NCI-H345 treated with DMSO at 0.1 percent for 48 hours (cell line): ENCODE measurements at regions not wholly inside any gene's neighbourhood (a gene's known extent, or its start where the extent isn't known, plus 50 kb on each side); places are given as distances from the start of the nearest gene placed in this dataset.
"Not testable (repeated sequence)": the region's sequence is repeated elsewhere in the genome, so short reads cannot be mapped to it uniquely, and the experiment has no call there.

Source experiments
- DNase-seq: peaks from one replicate; lab custom pipeline; 2025; ENCODE audit not compliant: unreplicated experiment; lab: John Stamatoyannopoulos, UW

- DNase-seq = no peak
Observed at GRCh38 chr5:138702166-138703077, 50.8 kb upstream of the CTNNA1 start.

DNA sequence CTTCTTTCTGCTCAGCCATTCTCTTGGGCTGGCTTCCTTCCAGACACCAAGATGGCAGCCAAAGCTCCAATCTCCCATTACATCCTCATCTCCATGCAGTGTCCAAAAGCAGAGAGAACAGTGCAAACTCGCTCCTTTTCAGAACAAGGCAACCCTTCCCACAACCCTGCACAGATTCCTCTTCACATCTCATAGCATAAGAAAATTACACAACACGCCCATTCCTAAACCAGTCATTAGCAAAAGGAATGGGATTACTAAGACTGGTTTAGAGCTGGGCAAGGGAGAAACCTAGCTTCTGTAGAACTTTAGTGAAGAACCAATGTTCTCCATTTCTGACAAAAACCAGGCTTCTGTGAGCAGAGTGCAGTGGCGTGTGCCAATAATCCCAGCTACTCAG, 51.5 kb upstream of the CTNNA1 start:
- no peak for DNase-seq

DNA sequence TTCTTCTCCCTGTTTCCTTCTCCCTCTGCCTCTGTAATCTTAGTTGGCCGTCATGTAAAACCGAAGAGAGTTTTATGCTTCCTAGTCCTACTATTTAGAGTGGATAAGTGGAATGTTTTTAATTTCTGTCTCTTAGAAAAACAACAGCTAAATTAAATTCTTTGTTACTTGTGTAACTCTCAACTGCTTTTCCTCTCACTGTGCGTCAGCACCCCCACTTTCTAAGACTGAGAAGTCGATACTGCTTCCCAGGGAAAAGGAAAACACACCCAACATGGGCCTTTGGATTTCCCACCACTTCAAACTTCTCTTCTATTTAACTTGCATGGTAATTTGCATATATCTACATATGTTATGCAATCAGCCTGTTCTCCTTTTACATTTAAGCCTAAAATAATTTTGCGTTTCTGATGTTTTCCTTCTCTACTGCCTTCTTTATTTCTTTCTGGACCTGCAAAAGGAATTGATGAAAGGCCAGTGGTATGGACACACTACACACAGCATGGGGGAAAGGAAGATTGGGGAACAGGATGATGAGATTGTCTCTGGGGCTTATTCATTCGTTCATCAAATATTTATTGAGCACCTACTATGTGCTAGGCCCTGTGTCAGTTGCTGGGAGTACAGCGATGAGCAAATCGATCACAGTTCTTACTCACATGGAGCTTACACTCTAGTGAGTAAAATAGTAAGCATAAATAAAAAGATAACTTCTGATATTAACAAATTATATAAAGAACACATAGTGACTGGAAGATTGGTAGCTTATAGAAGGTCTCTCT, 52.5 kb upstream of the CTNNA1 start:
- DNase-seq = no peak

- DNase-seq = no peak
Observed at GRCh38 chr5:138699482-138699881, 53.7 kb upstream of the CTNNA1 start.

GRCh38 chr5:138698713-138699112, 54.5 kb upstream of the CTNNA1 start:
- no peak for DNase-seq

GRCh38 chr5:138697720-138698360, 55.4 kb upstream of the CTNNA1 start:
- no peak for DNase-seq

- no peak for DNase-seq
Observed at GRCh38 chr5:138696501-138696900, 56.7 kb upstream of the CTNNA1 start.

DNA sequence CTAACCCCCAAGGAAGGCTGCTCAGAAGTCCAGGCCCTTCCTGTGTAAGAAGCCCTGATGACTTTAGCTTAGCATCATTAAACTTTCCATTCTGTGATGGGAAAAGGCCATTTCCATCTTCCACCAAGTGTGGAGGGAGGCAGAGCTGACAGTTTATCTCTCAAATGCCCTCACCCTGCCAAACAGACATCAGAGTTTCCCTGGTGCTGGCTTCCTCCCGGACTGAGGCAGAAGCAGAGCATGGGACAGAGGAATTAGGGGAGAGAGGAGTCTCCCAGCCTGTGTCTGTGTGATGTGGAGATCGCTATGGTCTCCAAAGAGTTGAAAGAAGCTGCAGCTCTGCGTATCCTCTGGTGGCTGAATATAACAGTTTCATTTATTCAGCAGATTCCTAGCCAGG, 57.4 kb upstream of the CTNNA1 start:
- no peak for DNase-seq

- no peak for DNase-seq
Observed at GRCh38 chr5:138694146-138694545, 59.1 kb upstream of the CTNNA1 start.

- DNase-seq = no peak
Observed at GRCh38 chr5:138692370-138692769, 60.9 kb upstream of the CTNNA1 start.

DNA sequence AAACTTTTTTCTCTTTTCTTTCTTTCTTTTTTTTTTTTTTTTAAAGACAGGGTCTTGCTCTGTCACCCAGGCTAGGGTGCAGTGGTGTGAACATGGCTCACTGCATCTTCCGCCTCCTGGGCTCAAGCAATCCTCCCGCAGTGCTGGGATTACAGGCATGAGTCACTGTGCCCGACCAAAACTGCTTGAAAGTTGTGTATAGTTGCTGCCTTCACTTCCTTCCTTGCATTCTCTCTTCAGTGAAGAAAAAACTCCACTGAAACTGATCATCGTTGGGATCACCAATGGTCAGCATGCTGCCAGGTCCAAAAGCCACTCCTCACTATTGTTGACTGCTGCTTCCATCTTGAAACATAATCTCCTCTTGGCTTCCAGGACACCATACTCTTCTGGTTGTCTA, 66.6 kb upstream of the CTNNA1 start:
- DNase-seq = no peak

GRCh38 chr5:138685193-138685745, 68.0 kb upstream of the CTNNA1 start:
- no peak for DNase-seq

DNA sequence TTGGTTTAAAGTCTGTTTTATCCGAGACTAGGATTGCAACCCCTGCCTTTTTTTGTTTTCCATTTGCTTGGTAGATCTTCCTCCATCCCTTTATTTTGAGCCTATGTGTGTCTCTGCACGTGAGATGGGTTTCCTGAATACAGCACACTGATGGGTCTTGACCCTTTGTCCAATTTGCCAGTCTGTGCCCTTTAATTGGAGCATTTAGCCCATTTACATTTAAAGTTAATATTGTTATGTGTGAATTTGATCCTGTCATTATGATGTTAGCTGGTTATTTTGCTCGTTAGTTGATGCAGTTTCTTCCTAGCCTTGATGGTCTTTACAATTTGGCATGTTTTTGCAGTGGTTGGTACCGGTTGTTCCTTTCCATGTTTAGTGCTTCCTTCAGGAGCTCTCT, 70.8 kb upstream of the CTNNA1 start:
- DNase-seq = not testable (repeated sequence)

DNA sequence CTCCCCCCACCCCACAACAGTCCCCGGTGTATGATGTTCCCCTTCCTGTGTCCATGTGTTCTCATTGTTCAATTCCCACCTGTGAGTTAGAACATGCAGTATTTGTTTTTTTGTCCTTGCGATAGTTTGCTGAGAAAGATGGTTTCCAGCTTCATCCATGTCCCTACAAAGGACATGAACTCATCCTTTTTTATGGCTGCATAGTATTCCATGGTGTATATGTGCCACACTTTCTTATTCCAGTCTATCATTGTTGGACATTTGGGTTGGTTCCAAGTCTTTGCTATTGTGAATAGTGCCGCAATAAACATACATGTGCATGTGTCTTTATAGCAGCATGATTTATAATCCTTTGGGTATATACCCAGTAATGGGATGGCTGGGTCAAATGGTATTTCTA, 74.4 kb upstream of the CTNNA1 start:
- not testable (repeated sequence) for DNase-seq

- no peak for DNase-seq
Observed at GRCh38 chr5:138677782-138678181, 75.4 kb upstream of the CTNNA1 start.

DNA sequence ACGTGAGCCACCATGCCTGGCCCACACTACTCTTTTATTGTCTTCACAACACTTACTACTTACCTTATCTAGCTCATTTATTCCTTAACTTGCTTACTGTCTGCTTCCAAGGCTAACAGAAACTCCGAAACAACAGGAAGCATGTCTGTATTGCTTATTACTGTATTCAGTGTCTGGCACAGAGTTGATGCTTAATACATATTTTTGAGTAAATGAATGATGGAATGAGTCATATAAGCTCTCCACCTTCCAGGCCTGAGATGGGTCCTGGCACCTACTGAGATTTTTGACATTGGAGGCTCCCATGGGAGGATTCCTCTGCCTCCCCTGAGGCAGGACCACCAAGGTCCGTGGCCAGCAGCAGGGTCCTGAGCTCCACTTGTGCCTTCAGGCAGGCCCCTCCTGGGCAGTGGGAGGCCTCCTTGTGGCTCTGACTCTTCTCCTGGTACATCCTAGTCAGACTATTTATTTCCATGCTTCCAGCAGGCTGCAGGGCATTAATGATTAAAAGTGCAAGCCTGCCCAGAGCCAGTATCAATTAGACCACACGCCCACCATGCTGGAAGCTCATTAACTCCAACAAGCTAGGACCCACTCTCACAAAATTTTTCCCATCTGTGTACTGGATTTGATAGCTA, 76.5 kb upstream of the CTNNA1 start:
- no peak for DNase-seq

DNA sequence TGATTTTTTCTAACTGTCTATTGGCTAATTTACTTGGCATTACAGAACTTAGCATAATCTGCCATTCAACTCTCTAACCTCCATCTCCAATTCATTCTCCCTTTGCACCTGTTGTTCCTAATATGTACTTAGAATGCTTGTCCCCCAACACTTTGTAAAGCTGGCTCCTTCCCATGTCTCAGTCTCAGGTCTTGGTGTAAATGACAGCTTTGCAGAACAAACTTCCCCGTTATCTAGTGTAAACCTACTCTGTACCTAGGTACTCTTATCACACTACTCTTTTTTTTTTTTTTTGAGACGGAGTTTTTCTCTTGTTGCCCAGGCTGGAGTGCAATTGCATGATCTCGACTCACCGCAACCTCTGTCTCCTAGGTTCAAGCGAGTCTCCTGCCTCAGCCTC, 77.2 kb upstream of the CTNNA1 start:
- DNase-seq = no peak

DNA sequence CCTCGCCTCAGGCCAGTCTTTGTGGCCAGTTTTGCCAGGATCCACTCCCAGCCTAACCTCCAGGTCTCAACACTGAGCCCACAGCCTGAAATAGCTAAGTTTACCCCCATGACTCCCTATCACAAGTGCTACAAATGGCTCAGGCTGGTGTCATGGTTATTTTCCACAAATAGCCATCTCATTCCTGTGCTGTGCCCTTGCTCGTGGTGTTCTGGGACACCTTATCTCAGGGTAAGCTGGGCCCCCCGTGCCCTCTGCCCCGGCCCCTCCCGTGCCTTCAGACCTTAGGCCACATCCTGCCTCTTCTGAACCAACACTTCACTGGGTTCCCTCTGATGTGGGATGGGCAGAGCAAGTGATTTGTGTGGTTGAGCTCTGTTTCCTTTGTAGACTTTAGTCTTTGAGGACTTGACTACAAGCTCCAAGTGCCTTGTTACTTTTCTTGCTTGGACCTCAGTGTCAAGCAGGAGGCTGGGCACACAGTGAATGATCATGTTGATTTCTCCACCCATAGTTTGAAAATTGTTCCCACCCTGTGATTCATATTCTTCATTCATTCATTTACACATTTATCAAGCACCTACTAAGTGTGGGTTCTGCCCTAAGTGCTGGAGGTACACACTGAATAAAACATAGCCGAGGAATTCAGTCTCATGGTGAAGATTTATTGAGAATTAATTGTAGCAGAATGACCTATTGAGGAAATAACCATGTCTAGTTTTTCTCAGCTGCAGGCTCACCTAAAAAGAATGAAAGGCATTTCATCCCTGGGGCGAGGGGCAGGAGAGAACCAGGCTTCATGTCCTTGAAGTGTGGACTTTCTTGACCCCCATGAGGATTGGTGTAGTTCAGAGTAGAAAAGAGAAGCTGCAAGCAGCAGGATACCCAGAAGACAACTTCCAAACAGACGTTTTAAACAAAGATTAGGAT, 84.5 kb upstream of the CTNNA1 start:
- DNase-seq = no peak

GRCh38 chr5:138667782-138668331, 85.4 kb upstream of the CTNNA1 start:
- not testable (repeated sequence) for DNase-seq
